ENCODE measurements at regions not wholly inside any gene's neighbourhood (a gene's known extent, or its start where the extent isn't known, plus 50 kb on each side); places are given as distances from the start of the nearest gene placed in this dataset.

- TF ChIP-seq POLR2A (IDR thresholded peaks at IDR 0.05; ENCODE audit: low read depth, low read length) (no peak), TAF1 (IDR thresholded peaks at IDR 0.05; ENCODE audit: borderline replicate concordance, low read depth, low read length) (no peak), POLR2AphosphoS5 (IDR thresholded peaks at IDR 0.05; ENCODE audit: low read depth, low read length) (no peak)
- FAIRE-seq (no peak), DNase-seq (ENCODE audit: insufficient read length) (no peak)
These were observed 371.6 kb upstream of the MON1B start for GRCh38 chr16:76819226-76819916.

GRCh38 chr16:76824221-76824620 is 366.8 kb upstream of the MON1B start:
- DNase-seq (ENCODE audit: insufficient read length) (no peak), FAIRE-seq (no peak)
- TF ChIP-seq POLR2AphosphoS5 (IDR thresholded peaks at IDR 0.05; ENCODE audit: low read depth, low read length) (no peak), TAF1 (IDR thresholded peaks at IDR 0.05; ENCODE audit: borderline replicate concordance, low read depth, low read length) (no peak), POLR2A (IDR thresholded peaks at IDR 0.05; ENCODE audit: low read depth, low read length) (no peak)

- FAIRE-seq (no peak), DNase-seq (ENCODE audit: insufficient read length) (no peak)
- TF ChIP-seq TAF1 (IDR thresholded peaks at IDR 0.05; ENCODE audit: borderline replicate concordance, low read depth, low read length) (no peak), POLR2A (IDR thresholded peaks at IDR 0.05; ENCODE audit: low read depth, low read length) (no peak), POLR2AphosphoS5 (IDR thresholded peaks at IDR 0.05; ENCODE audit: low read depth, low read length) (no peak)
These were observed 366.2 kb upstream of the MON1B start for GRCh38 chr16:76824791-76825190.

DNA sequence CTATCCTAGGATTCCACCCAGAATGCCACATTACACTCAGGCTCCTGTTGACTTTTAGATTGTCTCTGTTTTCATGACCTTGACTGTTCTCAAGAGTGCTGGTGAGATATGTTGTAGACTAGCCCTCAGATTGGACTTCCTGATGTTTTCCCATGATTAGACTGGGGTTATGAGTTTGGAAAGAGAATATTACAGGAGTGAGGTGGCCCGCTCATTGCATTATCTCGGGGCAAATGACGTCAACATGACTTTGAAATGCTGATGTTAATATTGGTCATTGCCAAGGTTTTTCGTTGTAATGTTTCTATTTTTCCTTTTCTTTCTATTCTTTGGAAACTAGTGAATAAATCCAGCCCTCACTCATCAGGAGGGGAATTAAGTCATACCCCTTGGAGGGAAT is 355.7 kb upstream of the MON1B start:
- DNase-seq (ENCODE audit: insufficient read length) (no peak), FAIRE-seq (no peak)
- TF ChIP-seq POLR2A (IDR thresholded peaks at IDR 0.05; ENCODE audit: low read depth, low read length) (no peak), POLR2AphosphoS5 (IDR thresholded peaks at IDR 0.05; ENCODE audit: low read depth, low read length) (no peak), TAF1 (IDR thresholded peaks at IDR 0.05; ENCODE audit: borderline replicate concordance, low read depth, low read length) (no peak)

- FAIRE-seq: no peak
- DNase-seq (ENCODE audit: insufficient read length): no peak
These were observed 355.1 kb upstream of the MON1B start for GRCh38 chr16:76835779-76836300.

DNA sequence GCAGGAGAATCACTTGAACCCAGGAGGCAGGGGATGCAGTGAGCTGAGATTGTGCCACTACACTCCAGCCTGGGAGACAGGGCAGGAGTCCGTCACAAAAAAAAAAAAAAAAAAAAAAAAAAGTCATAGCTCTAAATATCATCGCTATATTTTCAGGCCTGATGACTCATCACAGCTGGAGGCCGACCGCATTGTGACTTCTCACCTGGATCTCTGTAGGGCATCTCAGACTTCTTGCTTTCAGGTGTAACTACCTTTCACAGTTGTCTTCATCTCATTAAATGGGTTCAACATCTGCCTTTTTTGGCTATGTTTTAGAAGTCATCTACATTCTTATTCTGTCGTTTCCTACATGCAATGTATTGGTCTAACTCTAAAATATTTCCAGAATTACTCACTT is 353.1 kb upstream of the MON1B start:
- DNase-seq (ENCODE audit: insufficient read length): no peak
- no peak for TF ChIP-seq TAF1 (IDR thresholded peaks at IDR 0.05; ENCODE audit: borderline replicate concordance, low read depth, low read length)
- TF ChIP-seq POLR2AphosphoS5 (IDR thresholded peaks at IDR 0.05; ENCODE audit: low read depth, low read length): no peak
- TF ChIP-seq POLR2A (IDR thresholded peaks at IDR 0.05; ENCODE audit: low read depth, low read length): no peak
- FAIRE-seq: no peak

More at GRCh38 chr16:76835779-76836300, 355.1 kb upstream of the MON1B start:
- TF ChIP-seq TAF1 (IDR thresholded peaks at IDR 0.05; ENCODE audit: borderline replicate concordance, low read depth, low read length): no peak

GRCh38 chr16:76854234-76854633 is 336.8 kb upstream of the MON1B start:
- TF ChIP-seq TAF1 (IDR thresholded peaks at IDR 0.05; ENCODE audit: borderline replicate concordance, low read depth, low read length): no peak
- no peak for TF ChIP-seq POLR2A (IDR thresholded peaks at IDR 0.05; ENCODE audit: low read depth, low read length)
- DNase-seq (ENCODE audit: insufficient read length): no peak
- no peak for FAIRE-seq

DNA sequence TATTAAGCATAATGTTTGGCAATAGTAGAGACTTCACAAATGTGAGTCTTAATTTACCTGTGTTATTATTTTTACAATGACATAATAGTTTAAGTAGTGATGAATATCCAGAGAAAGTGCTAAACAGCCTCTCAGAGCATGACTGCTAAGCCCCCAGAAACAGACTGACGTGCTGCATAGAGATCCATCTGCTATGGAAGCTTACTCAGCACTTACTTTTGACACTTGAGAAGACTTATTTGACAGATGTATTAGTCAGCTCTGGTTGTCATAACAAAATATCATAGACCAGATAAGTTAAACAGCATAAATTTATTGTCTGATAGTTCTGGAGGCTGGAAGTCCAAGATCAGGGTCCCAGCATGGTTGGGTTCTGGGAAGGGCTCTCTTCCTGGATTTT is 334.9 kb upstream of the MON1B start:
- FAIRE-seq (no peak), DNase-seq (ENCODE audit: insufficient read length) (no peak)
- no peak for TF ChIP-seq POLR2AphosphoS5 (IDR thresholded peaks at IDR 0.05; ENCODE audit: low read depth, low read length)
- no peak for TF ChIP-seq POLR2A (IDR thresholded peaks at IDR 0.05; ENCODE audit: low read depth, low read length)
- no peak for TF ChIP-seq TAF1 (IDR thresholded peaks at IDR 0.05; ENCODE audit: borderline replicate concordance, low read depth, low read length)

DNA sequence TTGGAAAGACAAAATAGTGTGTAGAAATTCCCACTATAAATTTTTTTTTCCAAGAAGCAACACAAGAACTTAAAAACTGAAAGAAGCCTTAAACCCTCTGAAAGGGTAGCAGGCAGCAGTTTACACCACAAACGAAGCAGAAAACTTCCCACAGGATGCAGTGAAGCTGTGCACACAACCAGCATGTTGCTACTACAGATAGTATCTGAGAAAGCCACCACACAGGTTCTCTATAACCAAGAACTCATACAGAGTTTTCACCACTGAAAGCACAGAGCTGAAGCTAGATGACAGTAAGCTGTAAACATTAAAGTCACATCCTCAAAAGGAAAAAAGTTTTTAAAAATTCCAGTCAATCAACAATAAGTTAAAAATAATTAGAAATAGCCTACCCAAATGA is 333.6 kb upstream of the MON1B start:
- no peak for DNase-seq (ENCODE audit: insufficient read length)
- FAIRE-seq: no peak
- TF ChIP-seq POLR2A (IDR thresholded peaks at IDR 0.05; ENCODE audit: low read depth, low read length) (no peak), TAF1 (IDR thresholded peaks at IDR 0.05; ENCODE audit: borderline replicate concordance, low read depth, low read length) (no peak), POLR2AphosphoS5 (IDR thresholded peaks at IDR 0.05; ENCODE audit: low read depth, low read length) (no peak)

DNA sequence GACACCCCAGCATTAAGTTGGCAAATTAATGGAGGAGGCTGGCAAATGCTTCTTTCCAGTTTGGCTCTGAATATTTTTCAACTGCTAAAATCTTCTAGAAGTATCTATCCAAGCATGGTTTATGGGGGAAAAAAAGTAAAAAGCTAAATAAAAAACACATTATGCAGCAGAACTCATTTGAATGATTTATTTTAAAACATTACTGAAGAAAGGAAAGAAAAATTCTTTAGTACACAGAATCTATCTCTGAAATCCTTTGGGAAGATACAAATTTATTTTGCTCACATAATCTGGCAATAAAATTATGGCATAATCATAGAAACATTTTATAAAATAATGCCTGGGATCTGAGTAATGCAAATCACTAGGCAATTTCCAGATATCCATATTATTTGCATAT is 328.1 kb upstream of the MON1B start:
- DNase-seq (ENCODE audit: insufficient read length) (no peak), FAIRE-seq (no peak)
- no peak for TF ChIP-seq POLR2AphosphoS5 (IDR thresholded peaks at IDR 0.05; ENCODE audit: low read depth, low read length)
- TF ChIP-seq POLR2A (IDR thresholded peaks at IDR 0.05; ENCODE audit: low read depth, low read length): no peak
- no peak for TF ChIP-seq TAF1 (IDR thresholded peaks at IDR 0.05; ENCODE audit: borderline replicate concordance, low read depth, low read length)

DNA sequence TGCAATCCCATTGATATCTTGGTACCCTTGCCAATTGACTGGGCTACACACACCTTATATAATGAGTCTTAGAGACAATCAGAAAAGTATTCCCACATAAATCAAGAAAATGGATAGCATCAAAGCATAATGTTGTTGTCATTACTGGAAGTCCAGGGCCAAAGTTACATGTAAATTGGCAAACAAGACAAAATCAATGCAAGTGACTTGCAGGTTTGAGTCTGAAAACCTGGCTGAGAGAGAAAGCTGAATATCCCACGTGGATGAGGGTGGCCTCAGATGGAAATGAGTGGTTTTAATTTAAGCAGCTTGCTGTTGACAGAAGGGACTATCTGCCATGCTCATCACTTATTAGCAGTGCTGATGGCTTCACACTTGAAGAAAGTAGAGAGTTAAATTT is 324.0 kb upstream of the MON1B start:
- DNase-seq (ENCODE audit: insufficient read length): no peak
- TF ChIP-seq TAF1 (IDR thresholded peaks at IDR 0.05; ENCODE audit: borderline replicate concordance, low read depth, low read length): no peak
- no peak for TF ChIP-seq POLR2AphosphoS5 (IDR thresholded peaks at IDR 0.05; ENCODE audit: low read depth, low read length)
- no peak for TF ChIP-seq POLR2A (IDR thresholded peaks at IDR 0.05; ENCODE audit: low read depth, low read length)
- FAIRE-seq: no peak

DNA sequence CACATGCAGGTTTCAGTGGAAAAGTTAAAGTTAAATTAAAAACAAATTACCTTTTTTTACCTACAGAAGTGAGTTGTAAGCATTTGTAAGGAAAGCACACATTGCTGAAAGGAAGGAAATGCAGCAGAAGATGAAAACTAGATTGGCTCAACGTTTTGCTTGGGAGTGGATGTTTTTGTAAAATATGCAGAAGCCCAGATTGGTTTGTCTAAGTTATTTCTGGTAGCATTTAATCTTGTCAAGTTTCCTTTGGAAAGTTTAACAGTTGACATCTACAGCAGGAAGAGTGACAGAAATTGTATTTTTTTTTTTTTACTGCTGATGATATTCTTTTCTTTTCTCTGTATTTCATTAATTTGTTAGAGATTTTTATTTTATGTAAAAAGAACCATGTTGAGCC is 315.1 kb upstream of the MON1B start:
- no peak for FAIRE-seq
- no peak for DNase-seq (ENCODE audit: insufficient read length)
- TF ChIP-seq TAF1 (IDR thresholded peaks at IDR 0.05; ENCODE audit: borderline replicate concordance, low read depth, low read length) (no peak), POLR2A (IDR thresholded peaks at IDR 0.05; ENCODE audit: low read depth, low read length) (no peak), POLR2AphosphoS5 (IDR thresholded peaks at IDR 0.05; ENCODE audit: low read depth, low read length) (no peak)
